ENCODE measurements at regions not wholly inside any gene's neighbourhood (a gene's known extent, or its start where the extent isn't known, plus 50 kb on each side); places are given as distances from the start of the nearest gene placed in this dataset.

DNA sequence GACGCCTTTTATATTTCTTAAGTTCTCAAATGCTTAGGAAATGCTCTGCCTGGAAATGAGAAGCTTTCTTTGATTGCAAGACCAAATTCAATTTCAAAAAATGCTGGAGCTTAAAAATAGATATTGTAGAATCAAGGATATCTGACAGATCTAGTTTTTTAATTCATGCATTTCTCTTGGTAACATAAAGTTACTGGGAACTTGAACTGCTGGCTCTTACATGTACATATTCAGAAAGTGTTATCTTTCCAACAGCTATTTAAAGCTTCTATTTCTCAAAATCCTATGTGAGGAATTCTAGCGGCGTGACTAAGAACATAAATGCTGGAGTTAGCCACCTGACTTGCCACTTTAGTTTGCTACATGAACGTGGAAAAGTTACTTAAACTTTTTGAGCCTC is 109.3 kb downstream of the C3orf38 start:
- DNase-seq (ENCODE audit: low read depth in 1 of 2, low spot score in 1 of 2) (no peak), ATAC-seq (no peak), FAIRE-seq (no peak)
- no peaks in the 10 kb centered on the region for H3K9me3 ChIP-seq
- TF ChIP-seq ZNF302 (CRISPR knock-in tag; IDR thresholded peaks at IDR 0.05) (no peak), ZFP36 (IDR thresholded peaks at IDR 0.05; ENCODE audit: borderline replicate concordance, partially characterized antibody) (no peak)
- no peaks in the 10 kb centered on the region for H3K4me1 ChIP-seq
- POLR2A ChIA-PET, result no interaction called here
- CTCF ChIA-PET, result no interaction called here
- H3K4me3 ChIP-seq, result no peak overlapping the region
- H3K4me2 ChIP-seq, result no peak overlapping the region
- WGBS (ENCODE audit: missing lambda C conversion rate), result 56% methylated on average over 4 of the region's 4 CpGs
- H3K27ac ChIP-seq, result no peak overlapping the region

DNA sequence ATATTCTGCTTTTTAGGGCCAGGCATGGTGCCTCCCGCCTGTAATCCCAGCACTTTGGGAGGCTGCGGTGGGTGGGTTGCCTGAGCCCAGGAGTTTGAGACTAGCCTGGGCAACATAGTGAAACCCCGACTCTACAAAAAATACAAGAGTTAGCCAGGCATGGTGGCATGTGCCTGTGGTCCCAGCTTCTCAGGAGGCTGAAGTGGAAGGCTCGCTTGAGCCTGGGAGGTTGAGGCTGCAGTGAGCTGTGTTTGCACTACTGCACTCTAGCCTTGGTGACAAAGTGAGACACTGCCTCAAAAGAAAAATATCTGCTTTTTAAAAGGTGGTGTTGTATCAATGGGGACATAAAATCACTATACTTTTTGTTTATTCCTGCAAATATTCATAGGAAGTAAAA is 112.8 kb downstream of the C3orf38 start:
- no peak for FAIRE-seq

DNA sequence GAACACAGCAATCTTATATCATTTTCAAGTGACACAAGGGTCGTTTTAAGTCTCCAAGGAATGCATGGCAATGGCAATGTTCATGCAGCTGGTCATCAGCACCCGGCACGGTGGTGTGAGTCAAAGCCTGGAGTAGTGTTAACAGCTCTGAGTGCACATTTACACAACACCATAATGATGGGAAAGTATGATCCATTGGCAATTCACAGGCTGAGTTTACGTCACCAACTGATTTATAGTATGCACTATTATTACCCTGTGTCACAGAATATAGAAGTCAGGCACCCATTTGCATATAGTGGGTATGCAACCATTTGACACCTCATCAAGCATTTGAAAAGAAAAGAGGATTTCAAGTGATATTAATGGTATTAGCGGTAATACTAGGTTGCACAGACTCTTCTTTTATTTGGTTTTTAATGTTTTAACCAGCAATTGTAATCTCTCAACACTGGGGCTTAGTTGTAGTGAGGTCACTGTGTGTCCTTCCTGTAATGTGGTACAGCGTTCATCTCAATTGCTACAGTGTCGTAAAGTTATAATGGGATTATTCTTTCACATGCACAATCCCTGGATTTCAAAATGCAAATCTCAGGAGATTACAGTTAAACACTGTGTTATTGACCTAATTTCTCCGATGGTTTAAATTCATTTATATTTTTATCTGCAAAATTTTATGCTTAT is 113.8 kb downstream of the C3orf38 start:
- DNase-seq (ENCODE audit: low read depth in 1 of 2, low spot score in 1 of 2) (no peak), ATAC-seq (no peak), FAIRE-seq (no peak)
- POLR2A ChIA-PET, result no interaction called here
- 28% methylated on average over 8 of the region's 8 CpGs for WGBS (ENCODE audit: missing lambda C conversion rate)
- Histone ChIP-seq H3K4me2 (no peak overlapping the region), H3K27ac (no peak overlapping the region), H3K4me3 (no peak overlapping the region), H3K4me1 (no peaks in the 10 kb centered on the region), H3K9me3 (no peaks in the 10 kb centered on the region)
- TF ChIP-seq ZNF302 (CRISPR knock-in tag; IDR thresholded peaks at IDR 0.05), result no peak
- CTCF ChIA-PET, result no interaction called here

More for the DNA sequence above, 112.8 kb downstream of the C3orf38 start:
- H3K4me2 ChIP-seq, result no peak overlapping the region
- WGBS (ENCODE audit: missing lambda C conversion rate), result 36% methylated on average over 4 of the region's 4 CpGs
- CTCF ChIA-PET, result no interaction called here
- no peak overlapping the region for H3K4me3 ChIP-seq
- no peak for TF ChIP-seq CBX8 (IDR thresholded peaks at IDR 0.05)
- no peak for TF ChIP-seq CHD2 (IDR thresholded peaks at IDR 0.05; ENCODE audit: low read length, partially characterized antibody)
- TF ChIP-seq KDM1A (IDR thresholded peaks at IDR 0.05; ENCODE audit: low read depth), result no peak
- no peak for TF ChIP-seq SREBF2 (IDR thresholded peaks at IDR 0.05)
- ATAC-seq (no peak), DNase-seq (ENCODE audit: low read depth in 1 of 2, low spot score in 1 of 2) (no peak)
- POLR2A ChIA-PET, result no interaction called here
- H3K9me3 ChIP-seq, result no peaks in the 10 kb centered on the region
- no peak overlapping the region for H3K27ac ChIP-seq
- H3K4me1 ChIP-seq, result no peaks in the 10 kb centered on the region

DNA sequence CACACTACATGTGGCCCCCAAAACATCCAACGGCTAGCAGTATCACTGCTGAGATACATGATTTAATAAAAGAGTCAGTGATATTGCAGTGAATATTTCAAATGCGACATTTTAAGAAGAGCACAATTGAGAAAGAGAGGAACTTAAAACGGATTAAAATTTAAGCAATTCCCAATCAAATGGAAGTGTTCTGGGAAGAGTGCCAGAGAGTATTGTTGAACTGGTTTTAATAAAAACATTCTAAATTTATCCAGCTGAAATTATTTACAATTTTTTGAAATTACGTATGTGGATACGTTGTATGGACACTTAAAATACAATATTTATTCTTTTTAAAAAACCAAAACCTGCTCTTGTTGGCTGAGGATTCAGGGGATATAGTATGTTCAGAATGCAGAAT is 117.7 kb downstream of the C3orf38 start:
- DNase-seq (ENCODE audit: low read depth in 1 of 2, low spot score in 1 of 2) (no peak), ATAC-seq (no peak), FAIRE-seq (no peak)
- ChIA-PET CTCF (no interaction called here), POLR2A (no interaction called here)
- H3K27ac ChIP-seq, result no peak overlapping the region
- H3K4me1 ChIP-seq, result no peaks in the 10 kb centered on the region
- TF ChIP-seq, protein P1, sequence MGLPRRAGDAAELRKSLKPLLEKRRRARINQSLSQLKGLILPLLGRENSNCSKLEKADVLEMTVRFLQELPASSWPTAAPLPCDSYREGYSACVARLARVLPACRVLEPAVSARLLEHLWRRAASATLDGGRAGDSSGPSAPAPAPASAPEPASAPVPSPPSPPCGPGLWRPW (IDR thresholded peaks at IDR 0.05), result no peak
- TF ChIP-seq, protein P2, sequence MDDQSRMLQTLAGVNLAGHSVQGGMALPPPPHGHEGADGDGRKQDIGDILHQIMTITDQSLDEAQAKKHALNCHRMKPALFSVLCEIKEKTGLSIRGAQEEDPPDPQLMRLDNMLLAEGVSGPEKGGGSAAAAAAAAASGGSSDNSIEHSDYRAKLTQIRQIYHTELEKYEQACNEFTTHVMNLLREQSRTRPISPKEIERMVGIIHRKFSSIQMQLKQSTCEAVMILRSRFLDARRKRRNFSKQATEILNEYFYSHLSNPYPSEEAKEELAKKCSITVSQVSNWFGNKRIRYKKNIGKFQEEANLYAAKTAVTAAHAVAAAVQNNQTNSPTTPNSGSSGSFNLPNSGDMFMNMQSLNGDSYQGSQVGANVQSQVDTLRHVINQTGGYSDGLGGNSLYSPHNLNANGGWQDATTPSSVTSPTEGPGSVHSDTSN (IDR thresholded peaks at IDR 0.05), result no peak
- TF ChIP-seq HDAC2 (IDR thresholded peaks at IDR 0.05), result no peak
- no peak for TF ChIP-seq FOSB (CRISPR knock-in tag; IDR thresholded peaks at IDR 0.05)
- TF ChIP-seq, protein P3, sequence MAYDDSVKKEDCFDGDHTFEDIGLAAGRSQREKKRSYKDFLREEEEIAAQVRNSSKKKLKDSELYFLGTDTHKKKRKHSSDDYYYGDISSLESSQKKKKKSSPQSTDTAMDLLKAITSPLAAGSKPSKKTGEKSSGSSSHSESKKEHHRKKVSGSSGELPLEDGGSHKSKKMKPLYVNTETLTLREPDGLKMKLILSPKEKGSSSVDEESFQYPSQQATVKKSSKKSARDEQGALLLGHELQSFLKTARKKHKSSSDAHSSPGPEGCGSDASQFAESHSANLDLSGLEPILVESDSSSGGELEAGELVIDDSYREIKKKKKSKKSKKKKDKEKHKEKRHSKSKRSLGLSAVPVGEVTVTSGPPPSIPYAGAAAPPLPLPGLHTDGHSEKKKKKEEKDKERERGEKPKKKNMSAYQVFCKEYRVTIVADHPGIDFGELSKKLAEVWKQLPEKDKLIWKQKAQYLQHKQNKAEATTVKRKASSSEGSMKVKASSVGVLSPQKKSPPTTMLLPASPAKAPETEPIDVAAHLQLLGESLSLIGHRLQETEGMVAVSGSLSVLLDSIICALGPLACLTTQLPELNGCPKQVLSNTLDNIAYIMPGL (CRISPR knock-in tag; IDR thresholded peaks at IDR 0.05; ENCODE audit: borderline replicate concordance), result no peak
- no peak for TF ChIP-seq TP53 (CRISPR knock-in tag; IDR thresholded peaks at IDR 0.05)
- H3K9me3 ChIP-seq, result no peaks in the 10 kb centered on the region
- WGBS (ENCODE audit: missing lambda C conversion rate), result 45% methylated on average over 5 of the region's 5 CpGs
- no peak overlapping the region for H3K4me2 ChIP-seq
- H3K4me3 ChIP-seq, result no peak overlapping the region

DNA sequence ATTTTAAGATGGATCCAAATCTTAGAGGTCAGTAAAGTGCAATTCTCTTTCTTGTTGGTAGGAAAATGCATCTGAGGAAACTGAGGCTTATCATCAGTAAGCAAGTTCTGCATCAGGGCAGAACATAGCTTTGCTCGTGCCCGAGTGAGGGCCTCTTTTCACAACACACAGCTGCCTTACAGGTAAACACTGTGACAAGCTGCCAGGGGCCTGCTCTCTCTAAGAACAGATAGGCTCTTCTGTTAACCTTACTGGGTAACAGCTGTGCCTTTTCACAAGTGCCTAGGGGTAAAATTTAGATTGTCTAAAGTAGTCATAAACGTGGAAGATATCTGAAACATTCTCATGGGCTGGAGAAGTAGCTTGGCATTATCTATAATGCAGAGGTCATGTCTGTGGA is 118.1 kb downstream of the C3orf38 start:
- no peaks in the 10 kb centered on the region for H3K9me3 ChIP-seq
- H3K4me2 ChIP-seq, result no peak overlapping the region
- ChIA-PET POLR2A (no interaction called here), CTCF (no interaction called here)
- H3K27ac ChIP-seq, result no peak overlapping the region
- DNase-seq (ENCODE audit: low read depth in 1 of 2, low spot score in 1 of 2) (no peak), FAIRE-seq (no peak), ATAC-seq (no peak)
- 7% methylated on average over 3 of the region's 3 CpGs for WGBS (ENCODE audit: missing lambda C conversion rate)
- H3K4me3 ChIP-seq, result no peak overlapping the region
- no peak for TF ChIP-seq SREBF2 (IDR thresholded peaks at IDR 0.05)
- TF ChIP-seq RFX5 (IDR thresholded peaks at IDR 0.05), result no peak
- no peak for TF ChIP-seq ZC3H11A (IDR thresholded peaks at IDR 0.05)
- no peak for TF ChIP-seq RNF2 (IDR thresholded peaks at IDR 0.05; ENCODE audit: borderline replicate concordance, low read depth)
- no peak for TF ChIP-seq EP300 (IDR thresholded peaks at IDR 0.05)
- TF ChIP-seq, protein P4, sequence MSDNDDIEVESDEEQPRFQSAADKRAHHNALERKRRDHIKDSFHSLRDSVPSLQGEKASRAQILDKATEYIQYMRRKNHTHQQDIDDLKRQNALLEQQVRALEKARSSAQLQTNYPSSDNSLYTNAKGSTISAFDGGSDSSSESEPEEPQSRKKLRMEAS (IDR thresholded peaks at IDR 0.05), result no peak
- TF ChIP-seq, protein P2 (IDR thresholded peaks at IDR 0.05), result no peak
- TF ChIP-seq, protein P5, sequence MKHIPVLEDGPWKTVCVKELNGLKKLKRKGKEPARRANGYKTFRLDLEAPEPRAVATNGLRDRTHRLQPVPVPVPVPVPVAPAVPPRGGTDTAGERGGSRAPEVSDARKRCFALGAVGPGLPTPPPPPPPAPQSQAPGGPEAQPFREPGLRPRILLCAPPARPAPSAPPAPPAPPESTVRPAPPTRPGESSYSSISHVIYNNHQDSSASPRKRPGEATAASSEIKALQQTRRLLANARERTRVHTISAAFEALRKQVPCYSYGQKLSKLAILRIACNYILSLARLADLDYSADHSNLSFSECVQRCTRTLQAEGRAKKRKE (CRISPR knock-in tag; IDR thresholded peaks at IDR 0.05; ENCODE audit: low read depth), result no peak
- TF ChIP-seq NR3C1 (IDR thresholded peaks at IDR 0.05), result no peak
- TF ChIP-seq MYC (IDR thresholded peaks at IDR 0.05; ENCODE audit: borderline replicate concordance, low read length), result no peak
- no peak for TF ChIP-seq HOXB5 (CRISPR knock-in tag; IDR thresholded peaks at IDR 0.05)
- no peaks in the 10 kb centered on the region for H3K4me1 ChIP-seq
